Calu3 (cell line): ENCODE measurements at regions not wholly inside any gene's neighbourhood (a gene's known extent, or its start where the extent isn't known, plus 50 kb on each side); places are given as distances from the start of the nearest gene placed in this dataset.

Experiments used
- BruUV-seq: library from RNA; stranded (reverse); fragments of 400-500 nt; replicated peaks from 2 replicates; lab custom pipeline; 2021; lab: Mats Ljungman, UMichigan
- CTCF ChIA-PET: fragments of 300-600 bp; sonication (Branson Sonifier 250); formaldehyde crosslinking; loops from one replicate; lab custom pipeline; 2022; ENCODE audit warnings: antibody characterized with exemption; lab: Charles Lee
- DNase-seq: peaks from one replicate; pipeline ENCODE4 v3.0.0; 2022
- H3K27ac Mint-ChIP-seq: one replicate; pipeline ENCODE4 v1.8.0; 2022; ENCODE audit warnings: mixed read lengths; ENCODE audit not compliant: unreplicated experiment
- H3K27me3 Mint-ChIP-seq: one replicate; pipeline ENCODE4 v1.8.0; 2022; ENCODE audit warnings: mixed read lengths; ENCODE audit not compliant: unreplicated experiment
- H3K36me3 Mint-ChIP-seq: one replicate; pipeline ENCODE4 v1.8.0; 2022; ENCODE audit warnings: mild to moderate bottlenecking, moderate library complexity, mixed read lengths; ENCODE audit not compliant: insufficient read depth, unreplicated experiment
- H3K4me1 Mint-ChIP-seq: one replicate; pipeline ENCODE4 v1.8.0; 2022; ENCODE audit warnings: mild to moderate bottlenecking, low read depth, mixed read lengths; ENCODE audit not compliant: unreplicated experiment
- H3K4me3 Mint-ChIP-seq: one replicate; pipeline ENCODE4 v1.8.0; 2022; ENCODE audit warnings: mild to moderate bottlenecking, low read depth, moderate library complexity, mixed read lengths; ENCODE audit not compliant: unreplicated experiment
- H3K9me3 Mint-ChIP-seq: one replicate; pipeline ENCODE4 v1.8.0; 2022; ENCODE audit warnings: low read depth, mixed read lengths; ENCODE audit not compliant: unreplicated experiment
- CTCF ChIP-seq: fragments of 200-600 bp; IDR thresholded peaks from one replicate; pipeline ENCODE4 v1.8.0; 2022; ENCODE audit warnings: antibody characterized with exemption; ENCODE audit not compliant: unreplicated experiment
- intact Hi-C: fragments of 100-400 bp; cut with micrococcal nuclease; formaldehyde crosslinking; loops from one replicate; pipeline ENCODE4 v1.10.0; 2022; ENCODE audit not compliant: unreplicated experiment

GRCh38 chr10:109183366-109183765 is 739.9 kb downstream of the XPNPEP1 start:
- DNase-seq: no peak
- H3K9me3 Mint-ChIP-seq: peaks cover 5% of the 10 kb centered on the region
- H3K27ac Mint-ChIP-seq: no peak overlapping the region
- no peak for TF ChIP-seq CTCF
- H3K27me3 Mint-ChIP-seq: no peaks in the 10 kb centered on the region
- no peaks in the 10 kb centered on the region for H3K36me3 Mint-ChIP-seq
- intact Hi-C loops: no loop called here
- no peak overlapping the region for H3K4me3 Mint-ChIP-seq
- no peaks in the 10 kb centered on the region for H3K4me1 Mint-ChIP-seq
- CTCF ChIA-PET: no interaction called here
- no TSS peak for BruUV-seq

- no peak for TF ChIP-seq CTCF
- H3K4me3 Mint-ChIP-seq: no peak overlapping the region
- no peak for DNase-seq
- CTCF ChIA-PET: interaction anchor here (0.6 kb wide), 1 partner anchor 9 kb away, joined by 5 read pairs; no protein-coding TSS in a partner anchor
- no peaks in the 10 kb centered on the region for H3K4me1 Mint-ChIP-seq
- no peaks in the 10 kb centered on the region for H3K36me3 Mint-ChIP-seq
- no TSS peak for BruUV-seq
- H3K27me3 Mint-ChIP-seq: no peaks in the 10 kb centered on the region
- no peak overlapping the region for H3K27ac Mint-ChIP-seq
- H3K9me3 Mint-ChIP-seq: peaks cover 9% of the 10 kb centered on the region
- intact Hi-C loops: no loop called here
Observed at GRCh38 chr10:109178591-109178990, 744.7 kb downstream of the XPNPEP1 start.

- no TSS peak for BruUV-seq
- DNase-seq: no peak
Observed at GRCh38 chr10:109174526-109174925, 748.8 kb downstream of the XPNPEP1 start.

GRCh38 chr10:109173937-109174336 is 749.4 kb downstream of the XPNPEP1 start:
- no peak for DNase-seq
- Mint-ChIP-seq H3K9me3 (peaks cover 7% of the 10 kb centered on the region), H3K36me3 (no peaks in the 10 kb centered on the region), H3K27me3 (no peaks in the 10 kb centered on the region), H3K27ac (no peak overlapping the region), H3K4me1 (no peaks in the 10 kb centered on the region), H3K4me3 (no peak overlapping the region)
- intact Hi-C loops: no loop called here
- TF ChIP-seq CTCF: no peak
- BruUV-seq: no TSS peak
- CTCF ChIA-PET: no interaction called here

More at GRCh38 chr10:109174526-109174925, 748.8 kb downstream of the XPNPEP1 start:
- Mint-ChIP-seq H3K4me3 (no peak overlapping the region), H3K27ac (no peak overlapping the region), H3K9me3 (peaks cover 7% of the 10 kb centered on the region), H3K4me1 (no peaks in the 10 kb centered on the region), H3K36me3 (no peaks in the 10 kb centered on the region), H3K27me3 (no peaks in the 10 kb centered on the region)
- intact Hi-C loops: no loop called here
- no peak for TF ChIP-seq CTCF
- CTCF ChIA-PET: no interaction called here
